ENCODE measurements at regions not wholly inside any gene's neighbourhood (a gene's known extent, or its start where the extent isn't known, plus 50 kb on each side); places are given as distances from the start of the nearest gene placed in this dataset.
"Not testable (repeated sequence)": the region's sequence is repeated elsewhere in the genome, so short reads cannot be mapped to it uniquely, and the experiment has no call there.

DNA sequence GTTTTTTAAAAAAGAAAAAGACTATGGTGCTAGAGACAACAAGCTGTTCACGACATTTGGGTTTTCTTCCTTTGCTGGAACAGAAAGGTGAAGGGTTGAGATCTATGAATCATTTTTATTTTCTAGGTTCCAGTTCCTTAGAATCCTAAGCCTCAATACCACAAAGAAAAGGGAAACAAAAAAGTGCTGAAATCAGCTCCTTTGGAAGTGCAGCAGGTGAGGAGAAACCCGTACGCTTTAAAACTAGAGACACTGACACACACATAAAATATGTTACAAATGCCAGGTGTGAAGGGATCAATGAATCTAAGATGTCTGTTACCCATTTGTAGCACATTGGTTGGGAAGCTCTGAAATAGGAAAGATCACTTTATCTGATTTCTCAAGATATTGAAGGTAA is 125.2 kb downstream of the AREG start:
- H3K79me2 ChIP-seq (ENCODE audit: control insufficient read depth, low read length): no peaks in the 10 kb centered on the region
- H3K4me3 ChIP-seq (ENCODE audit: low read length): no peak overlapping the region
- no peaks in the 10 kb centered on the region for H4K20me1 ChIP-seq (ENCODE audit: control insufficient read depth, insufficient read depth, low read depth, low read length)
- no peaks in the 10 kb centered on the region for H3K9me3 ChIP-seq (ENCODE audit: control insufficient read depth, insufficient read depth, low read length)
- no peaks in the 10 kb centered on the region for H3K36me3 ChIP-seq (ENCODE audit: control insufficient read depth, low read length)
- TF ChIP-seq, protein P1, sequence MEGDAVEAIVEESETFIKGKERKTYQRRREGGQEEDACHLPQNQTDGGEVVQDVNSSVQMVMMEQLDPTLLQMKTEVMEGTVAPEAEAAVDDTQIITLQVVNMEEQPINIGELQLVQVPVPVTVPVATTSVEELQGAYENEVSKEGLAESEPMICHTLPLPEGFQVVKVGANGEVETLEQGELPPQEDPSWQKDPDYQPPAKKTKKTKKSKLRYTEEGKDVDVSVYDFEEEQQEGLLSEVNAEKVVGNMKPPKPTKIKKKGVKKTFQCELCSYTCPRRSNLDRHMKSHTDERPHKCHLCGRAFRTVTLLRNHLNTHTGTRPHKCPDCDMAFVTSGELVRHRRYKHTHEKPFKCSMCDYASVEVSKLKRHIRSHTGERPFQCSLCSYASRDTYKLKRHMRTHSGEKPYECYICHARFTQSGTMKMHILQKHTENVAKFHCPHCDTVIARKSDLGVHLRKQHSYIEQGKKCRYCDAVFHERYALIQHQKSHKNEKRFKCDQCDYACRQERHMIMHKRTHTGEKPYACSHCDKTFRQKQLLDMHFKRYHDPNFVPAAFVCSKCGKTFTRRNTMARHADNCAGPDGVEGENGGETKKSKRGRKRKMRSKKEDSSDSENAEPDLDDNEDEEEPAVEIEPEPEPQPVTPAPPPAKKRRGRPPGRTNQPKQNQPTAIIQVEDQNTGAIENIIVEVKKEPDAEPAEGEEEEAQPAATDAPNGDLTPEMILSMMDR (IDR thresholded peaks at IDR 0.05; ENCODE audit: low read depth, low read length, poor library complexity, severe bottlenecking): no peak
- TF ChIP-seq EZH2phosphoT487 (IDR thresholded peaks at IDR 0.05; ENCODE audit: borderline replicate concordance, low read length): no peak
- no peaks in the 10 kb centered on the region for H3K27me3 ChIP-seq (ENCODE audit: control insufficient read depth, low read length)
- no peaks in the 10 kb centered on the region for H3K4me1 ChIP-seq (ENCODE audit: control insufficient read depth, low read length)
- H3K4me2 ChIP-seq (ENCODE audit: low read length): no peak overlapping the region
- H3F3A ChIP-seq (ENCODE audit: control insufficient read depth, insufficient read depth): no peaks in the 10 kb centered on the region
- no peak overlapping the region for H3K27ac ChIP-seq (ENCODE audit: low read depth, low read length)
- no peaks in the 10 kb centered on the region for H3K9me2 ChIP-seq (replicated peaks; ENCODE audit: control insufficient read depth, low read length)

DNA sequence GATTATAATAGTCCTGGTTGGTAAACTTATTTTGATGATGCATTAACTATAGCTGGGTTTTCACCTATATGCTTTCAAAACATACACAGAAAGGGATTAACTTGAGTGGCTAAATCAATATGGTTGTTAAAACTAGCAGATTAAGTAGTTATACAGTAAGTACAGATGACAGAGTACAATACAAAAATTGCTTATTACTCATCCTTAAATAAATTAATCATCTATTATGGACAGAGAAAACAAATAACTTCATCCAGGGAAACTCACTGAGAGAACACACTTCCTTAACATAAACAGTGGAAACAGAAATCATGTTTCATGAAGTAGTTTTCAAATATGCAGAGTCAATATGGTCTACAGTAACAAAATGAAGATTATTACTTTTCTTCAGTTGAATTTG is 133.4 kb downstream of the AREG start:
- no peaks in the 10 kb centered on the region for H3K27me3 ChIP-seq (ENCODE audit: control insufficient read depth, low read length)
- H3K79me2 ChIP-seq (ENCODE audit: control insufficient read depth, low read length): no peaks in the 10 kb centered on the region
- H3F3A ChIP-seq (ENCODE audit: control insufficient read depth, insufficient read depth): no peaks in the 10 kb centered on the region
- H3K9me3 ChIP-seq (ENCODE audit: control insufficient read depth, insufficient read depth, low read length): no peaks in the 10 kb centered on the region
- no peaks in the 10 kb centered on the region for H3K36me3 ChIP-seq (ENCODE audit: control insufficient read depth, low read length)
- no peak overlapping the region for H3K4me3 ChIP-seq (ENCODE audit: low read length)
- no peak overlapping the region for H3K27ac ChIP-seq (ENCODE audit: low read depth, low read length)
- no peak for TF ChIP-seq EZH2phosphoT487 (IDR thresholded peaks at IDR 0.05; ENCODE audit: borderline replicate concordance, low read length)
- TF ChIP-seq, protein P1 (IDR thresholded peaks at IDR 0.05; ENCODE audit: low read depth, low read length, poor library complexity, severe bottlenecking): no peak
- H3K9me2 ChIP-seq (replicated peaks; ENCODE audit: control insufficient read depth, low read length): no peaks in the 10 kb centered on the region
- no peak overlapping the region for H3K4me2 ChIP-seq (ENCODE audit: low read length)
- H4K20me1 ChIP-seq (ENCODE audit: control insufficient read depth, insufficient read depth, low read depth, low read length): no peaks in the 10 kb centered on the region
- H3K4me1 ChIP-seq (ENCODE audit: control insufficient read depth, low read length): no peaks in the 10 kb centered on the region

DNA sequence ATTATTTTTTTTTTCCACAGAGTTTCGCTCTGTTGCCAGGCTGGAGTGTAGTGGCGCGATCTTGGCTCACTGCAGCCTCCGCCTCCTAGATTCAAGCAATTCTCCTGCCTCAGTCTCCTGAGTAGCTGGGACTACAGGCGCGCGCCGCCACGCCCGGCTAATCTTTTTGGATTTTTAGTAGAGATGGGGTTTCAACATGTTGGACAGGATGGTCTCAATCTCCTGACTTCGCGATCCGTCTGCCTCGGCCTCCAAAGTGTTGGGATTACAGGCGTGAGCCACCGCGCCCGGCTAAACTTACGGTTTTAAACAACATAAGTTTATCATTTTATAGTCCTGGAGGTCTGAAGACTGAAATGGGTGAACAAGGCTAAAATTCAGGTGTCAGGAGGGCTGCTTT is 133.9 kb downstream of the AREG start:
- not testable (repeated sequence) for H3K27ac ChIP-seq (ENCODE audit: low read depth, low read length); H3K36me3 ChIP-seq (ENCODE audit: control insufficient read depth, low read length); H3K79me2 ChIP-seq (ENCODE audit: control insufficient read depth, low read length)

DNA sequence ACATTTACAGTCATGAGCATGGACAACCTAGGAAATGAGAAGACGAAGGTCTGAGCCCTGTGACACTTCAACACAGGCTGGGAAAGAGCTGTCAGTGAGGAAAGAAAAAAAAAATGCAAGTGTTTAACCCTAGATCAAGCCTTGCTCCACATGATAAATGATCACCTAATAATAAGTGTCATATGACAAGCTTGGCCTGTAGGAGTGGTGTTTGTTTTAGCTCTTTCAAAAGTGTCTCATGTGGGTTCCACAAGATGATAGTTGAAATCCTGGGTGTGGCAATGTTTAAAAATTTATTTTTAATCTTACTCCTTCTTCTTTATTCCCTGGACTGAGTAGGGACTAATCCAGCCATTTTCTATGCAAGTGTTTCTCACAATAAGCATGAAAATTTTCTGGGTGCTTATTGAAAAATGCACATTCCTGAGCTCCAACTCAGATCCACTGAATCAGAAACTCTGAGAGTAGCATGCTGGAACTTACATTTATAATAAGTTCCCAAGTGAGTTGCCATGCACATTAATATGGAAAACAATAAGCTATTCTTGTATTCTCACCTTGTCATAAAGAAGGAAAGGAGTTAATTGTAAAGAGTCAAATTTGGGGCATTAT is 138.3 kb downstream of the AREG start:
- H3K36me3 ChIP-seq (ENCODE audit: control insufficient read depth, low read length): no peaks in the 10 kb centered on the region
- no peaks in the 10 kb centered on the region for H3K27me3 ChIP-seq (ENCODE audit: control insufficient read depth, low read length)
- H3K9me2 ChIP-seq (replicated peaks; ENCODE audit: control insufficient read depth, low read length): no peaks in the 10 kb centered on the region
- H3K4me1 ChIP-seq (ENCODE audit: control insufficient read depth, low read length): no peaks in the 10 kb centered on the region
- no peaks in the 10 kb centered on the region for H3F3A ChIP-seq (ENCODE audit: control insufficient read depth, insufficient read depth)
- H4K20me1 ChIP-seq (ENCODE audit: control insufficient read depth, insufficient read depth, low read depth, low read length): no peaks in the 10 kb centered on the region
- no peak overlapping the region for H3K4me3 ChIP-seq (ENCODE audit: low read length)
- no peak overlapping the region for H3K27ac ChIP-seq (ENCODE audit: low read depth, low read length)
- no peaks in the 10 kb centered on the region for H3K79me2 ChIP-seq (ENCODE audit: control insufficient read depth, low read length)
- no peaks in the 10 kb centered on the region for H3K9me3 ChIP-seq (ENCODE audit: control insufficient read depth, insufficient read depth, low read length)
- TF ChIP-seq, protein P1 (IDR thresholded peaks at IDR 0.05; ENCODE audit: low read depth, low read length, poor library complexity, severe bottlenecking): no peak
- TF ChIP-seq EZH2phosphoT487 (IDR thresholded peaks at IDR 0.05; ENCODE audit: borderline replicate concordance, low read length): no peak
- no peak overlapping the region for H3K4me2 ChIP-seq (ENCODE audit: low read length)

More for the DNA sequence above, 133.9 kb downstream of the AREG start:
- not testable (repeated sequence) for H3K27me3 ChIP-seq (ENCODE audit: control insufficient read depth, low read length); H3K9me2 ChIP-seq (replicated peaks; ENCODE audit: control insufficient read depth, low read length); H3F3A ChIP-seq (ENCODE audit: control insufficient read depth, insufficient read depth); H3K4me2 ChIP-seq (ENCODE audit: low read length); H3K9me3 ChIP-seq (ENCODE audit: control insufficient read depth, insufficient read depth, low read length); H3K4me1 ChIP-seq (ENCODE audit: control insufficient read depth, low read length); H3K4me3 ChIP-seq (ENCODE audit: low read length); H4K20me1 ChIP-seq (ENCODE audit: control insufficient read depth, insufficient read depth, low read depth, low read length)
